Ishikawa (cell line): ENCODE measurements at regions not wholly inside any gene's neighbourhood (a gene's known extent, or its start where the extent isn't known, plus 50 kb on each side); places are given as distances from the start of the nearest gene placed in this dataset.

Experiments used
- CEBPB ChIP-seq: IDR thresholded peaks from 2 replicates; pipeline ENCODE4 v1.6.1; 2012
- CREB1 ChIP-seq: IDR thresholded peaks from 2 replicates; pipeline ENCODE4 v1.6.1; 2012; ENCODE audit warnings: low read depth
- EGR1 ChIP-seq: IDR thresholded peaks from 2 replicates; pipeline ENCODE4 v1.6.1; 2012
- EP300 ChIP-seq: IDR thresholded peaks from 2 replicates; pipeline ENCODE4 v1.6.1; 2012; ENCODE audit warnings: borderline replicate concordance
- FOXM1 ChIP-seq: IDR thresholded peaks from 2 replicates; pipeline ENCODE4 v1.6.1; 2012; ENCODE audit warnings: low read depth, borderline replicate concordance
- NFIC ChIP-seq: IDR thresholded peaks from 2 replicates; pipeline ENCODE4 v1.6.1; 2012
- RAD21 ChIP-seq: IDR thresholded peaks from 2 replicates; pipeline ENCODE4 v1.6.1; 2012; ENCODE audit warnings: low read depth
- TAF1 ChIP-seq: IDR thresholded peaks from 2 replicates; pipeline ENCODE4 v1.6.1; 2012; ENCODE audit warnings: low read depth, mild to moderate bottlenecking
- TCF12 ChIP-seq: IDR thresholded peaks from 2 replicates; pipeline ENCODE4 v1.6.1; 2012; ENCODE audit warnings: low read depth
- TEAD4 ChIP-seq: IDR thresholded peaks from 2 replicates; pipeline ENCODE4 v1.6.1; 2012
- YY1 ChIP-seq: IDR thresholded peaks from 2 replicates; pipeline ENCODE4 v1.6.1; 2012; ENCODE audit warnings: low read depth
- ZBTB7A ChIP-seq: IDR thresholded peaks from 2 replicates; pipeline ENCODE4 v1.6.1; 2012; ENCODE audit warnings: low read depth
- TF ChIP-seq, protein P1 (sequence below): IDR thresholded peaks from 2 replicates; pipeline ENCODE4 v1.6.1; 2012; ENCODE audit warnings: low read depth, mild to moderate bottlenecking
- TF ChIP-seq, protein P2 (sequence below): IDR thresholded peaks from 2 replicates; pipeline ENCODE4 v1.6.1; 2012
- TF ChIP-seq, protein P3 (sequence below): IDR thresholded peaks from 2 replicates; pipeline ENCODE4 v1.6.1; 2012

DNA sequence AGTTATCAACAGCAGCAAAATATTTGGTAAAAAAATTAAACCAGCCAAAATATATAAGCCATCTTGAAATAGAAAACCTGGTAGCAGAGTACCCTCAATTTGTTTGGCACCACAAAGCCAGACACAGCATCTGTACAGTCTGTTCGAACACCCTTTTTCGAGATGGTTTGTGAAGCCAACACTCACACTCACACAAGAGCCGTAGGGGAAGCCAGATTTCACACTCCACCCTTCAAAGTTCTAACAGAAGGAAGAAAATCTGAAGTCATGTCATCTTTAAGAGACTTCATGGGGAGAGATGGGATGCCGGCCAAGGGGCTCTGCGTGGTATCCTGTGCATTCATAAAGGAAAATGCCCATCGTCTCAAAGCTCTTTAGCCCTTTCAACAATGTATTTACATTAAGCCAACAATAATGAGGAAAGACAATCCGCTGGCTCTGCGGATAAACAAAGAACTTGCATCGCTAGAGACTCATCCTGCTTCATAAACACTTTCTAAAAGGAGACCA is 451.5 kb upstream of the CHST9 start:
- TF ChIP-seq TAF1 (no peak), ZBTB7A (no peak)

GRCh38 chr18:27632706-27633105 is 447.6 kb upstream of the CHST9 start:
- no peak for TF ChIP-seq EP300
- no peak for TF ChIP-seq TCF12
- no peak for TF ChIP-seq NFIC
- no peak for TF ChIP-seq CEBPB
- TF ChIP-seq, protein P1, sequence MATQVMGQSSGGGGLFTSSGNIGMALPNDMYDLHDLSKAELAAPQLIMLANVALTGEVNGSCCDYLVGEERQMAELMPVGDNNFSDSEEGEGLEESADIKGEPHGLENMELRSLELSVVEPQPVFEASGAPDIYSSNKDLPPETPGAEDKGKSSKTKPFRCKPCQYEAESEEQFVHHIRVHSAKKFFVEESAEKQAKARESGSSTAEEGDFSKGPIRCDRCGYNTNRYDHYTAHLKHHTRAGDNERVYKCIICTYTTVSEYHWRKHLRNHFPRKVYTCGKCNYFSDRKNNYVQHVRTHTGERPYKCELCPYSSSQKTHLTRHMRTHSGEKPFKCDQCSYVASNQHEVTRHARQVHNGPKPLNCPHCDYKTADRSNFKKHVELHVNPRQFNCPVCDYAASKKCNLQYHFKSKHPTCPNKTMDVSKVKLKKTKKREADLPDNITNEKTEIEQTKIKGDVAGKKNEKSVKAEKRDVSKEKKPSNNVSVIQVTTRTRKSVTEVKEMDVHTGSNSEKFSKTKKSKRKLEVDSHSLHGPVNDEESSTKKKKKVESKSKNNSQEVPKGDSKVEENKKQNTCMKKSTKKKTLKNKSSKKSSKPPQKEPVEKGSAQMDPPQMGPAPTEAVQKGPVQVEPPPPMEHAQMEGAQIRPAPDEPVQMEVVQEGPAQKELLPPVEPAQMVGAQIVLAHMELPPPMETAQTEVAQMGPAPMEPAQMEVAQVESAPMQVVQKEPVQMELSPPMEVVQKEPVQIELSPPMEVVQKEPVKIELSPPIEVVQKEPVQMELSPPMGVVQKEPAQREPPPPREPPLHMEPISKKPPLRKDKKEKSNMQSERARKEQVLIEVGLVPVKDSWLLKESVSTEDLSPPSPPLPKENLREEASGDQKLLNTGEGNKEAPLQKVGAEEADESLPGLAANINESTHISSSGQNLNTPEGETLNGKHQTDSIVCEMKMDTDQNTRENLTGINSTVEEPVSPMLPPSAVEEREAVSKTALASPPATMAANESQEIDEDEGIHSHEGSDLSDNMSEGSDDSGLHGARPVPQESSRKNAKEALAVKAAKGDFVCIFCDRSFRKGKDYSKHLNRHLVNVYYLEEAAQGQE: no peak
- TF ChIP-seq EGR1: no peak

- no peak for TF ChIP-seq CEBPB
- TF ChIP-seq FOXM1: no peak
- TF ChIP-seq ZBTB7A: no peak
- TF ChIP-seq TCF12: no peak
- TF ChIP-seq YY1: no peak
- TF ChIP-seq EP300: no peak
- TF ChIP-seq TEAD4: no peak
- no peak for TF ChIP-seq RAD21
- TF ChIP-seq, protein P1: no peak
- TF ChIP-seq CREB1: no peak
- TF ChIP-seq, protein P2, sequence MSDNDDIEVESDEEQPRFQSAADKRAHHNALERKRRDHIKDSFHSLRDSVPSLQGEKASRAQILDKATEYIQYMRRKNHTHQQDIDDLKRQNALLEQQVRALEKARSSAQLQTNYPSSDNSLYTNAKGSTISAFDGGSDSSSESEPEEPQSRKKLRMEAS: no peak
- TF ChIP-seq TAF1: no peak
- TF ChIP-seq, protein P3, sequence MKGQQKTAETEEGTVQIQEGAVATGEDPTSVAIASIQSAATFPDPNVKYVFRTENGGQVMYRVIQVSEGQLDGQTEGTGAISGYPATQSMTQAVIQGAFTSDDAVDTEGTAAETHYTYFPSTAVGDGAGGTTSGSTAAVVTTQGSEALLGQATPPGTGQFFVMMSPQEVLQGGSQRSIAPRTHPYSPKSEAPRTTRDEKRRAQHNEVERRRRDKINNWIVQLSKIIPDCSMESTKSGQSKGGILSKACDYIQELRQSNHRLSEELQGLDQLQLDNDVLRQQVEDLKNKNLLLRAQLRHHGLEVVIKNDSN: no peak
- no peak for TF ChIP-seq NFIC
- TF ChIP-seq EGR1: no peak
Observed at GRCh38 chr18:27627927-27628326, 442.8 kb upstream of the CHST9 start.

- TF ChIP-seq EGR1 (no peak), FOXM1 (no peak), EP300 (no peak), CREB1 (no peak), TAF1 (no peak), YY1 (no peak), TCF12 (no peak), ZBTB7A (no peak), RAD21 (no peak), NFIC (no peak), CEBPB (no peak), TEAD4 (no peak)
- TF ChIP-seq, protein P1: no peak
- TF ChIP-seq, protein P2: no peak
- TF ChIP-seq, protein P3: no peak
Observed at GRCh38 chr18:27621236-27621890, 436.3 kb upstream of the CHST9 start.
